Small intestine (tissue), 7 donors: ENCODE measurements at regions not wholly inside any gene's neighbourhood (a gene's known extent, or its start where the extent isn't known, plus 50 kb on each side); places are given as distances from the start of the nearest gene placed in this dataset.

Source experiments
- DNase-seq, 2 donors: peaks; one replicate each; pipeline versions ENCODE4 v3.0.0 to v3.0.0-alpha.2; 2013
- FAIRE-seq: peaks from 2 replicates; lab custom pipeline; 2012; peaks lifted over from hg19 to GRCh38; lab: Jason Lieb, UNC
- H3K27ac ChIP-seq, 3 donors: one replicate each; pipeline ENCODE4 v1.5.1; 2013; ENCODE audit warnings: low read length in 2 of 3, mild to moderate bottlenecking in 2 of 3, control low read depth in 1 of 3, inconsistent platforms in 1 of 3, low read depth in 1 of 3, moderate library complexity in 1 of 3
- H3K27me3 ChIP-seq, 3 donors: one replicate each; pipeline ENCODE4 v1.6.1; 2013; ENCODE audit warnings: low read length in 3 of 3, inconsistent platforms in 1 of 3; ENCODE audit not compliant: control insufficient read depth in 3 of 3, insufficient read depth in 3 of 3
- H3K36me3 ChIP-seq, 3 donors: one replicate each; pipeline ENCODE4 v1.6.1; 2013; ENCODE audit warnings: low read length in 3 of 3, inconsistent platforms in 1 of 3, low read depth in 1 of 3, mild to moderate bottlenecking in 1 of 3, moderate library complexity in 1 of 3; ENCODE audit not compliant: control insufficient read depth in 3 of 3, insufficient read depth in 2 of 3
- H3K4me1 ChIP-seq, 3 donors: one replicate each; pipeline ENCODE4 v1.6.1; 2013; ENCODE audit warnings: low read length in 2 of 3, inconsistent platforms in 1 of 3, low read depth in 1 of 3, mild to moderate bottlenecking in 1 of 3, moderate library complexity in 1 of 3; ENCODE audit not compliant: control insufficient read depth in 3 of 3, insufficient read depth in 2 of 3
- H3K4me3 ChIP-seq, 3 donors: one replicate each; pipeline ENCODE4 v1.5.1; 2013; ENCODE audit warnings: low read length in 3 of 3, control low read depth in 1 of 3, inconsistent platforms in 1 of 3, low read depth in 1 of 3, mild to moderate bottlenecking in 1 of 3, moderate library complexity in 1 of 3
- H3K9me3 ChIP-seq, 2 donors: one replicate each; pipeline ENCODE4 v1.6.1; 2013; ENCODE audit warnings: low read depth in 1 of 2, low read length in 1 of 2; ENCODE audit not compliant: control insufficient read depth in 2 of 2, insufficient read depth in 1 of 2
- WGBS, 3 donors: extraction: QIAGEN DNeasy Blood & Tissue Kit; methylation state at CpG; one replicate each; pipeline ENCODE4 v1.1.7; 2013; 5-methylcytosine and 5-hydroxymethylcytosine counted together
- donor health status: healthy with polysubstance abuse.
- donor health status: control.
- donor health status: control.
- donor health status: Bipolar disorder and iron deficiency.
- donor health status: healthy.

DNA sequence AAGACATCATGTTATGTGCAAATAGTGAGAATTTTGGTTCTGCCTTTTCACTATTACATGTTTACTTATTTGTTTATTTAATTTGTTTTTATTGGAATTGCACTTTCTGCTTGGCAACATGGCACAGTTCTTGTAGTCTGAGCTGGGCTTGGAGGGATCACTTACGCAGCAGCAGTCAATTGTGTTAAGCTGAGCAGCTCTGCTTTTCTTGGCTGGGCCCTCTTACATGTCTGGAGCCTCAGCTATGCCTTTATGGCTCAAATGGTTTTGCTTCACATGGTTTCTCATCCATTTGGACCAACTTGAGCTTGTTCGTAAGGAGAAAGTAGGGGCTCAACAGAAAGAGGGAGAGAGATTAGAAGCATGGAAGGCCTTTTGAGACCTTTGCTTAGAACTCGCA is 327.5 kb upstream of the EPHA7 start:
- Histone ChIP-seq H3K4me1 (no peaks in the 10 kb centered on the region), H3K4me3 (no peak overlapping the region), H3K9me3 (no peaks in the 10 kb centered on the region), H3K27ac (no peak overlapping the region), H3K36me3 (no peaks in the 10 kb centered on the region), H3K27me3 (no peaks in the 10 kb centered on the region)
- 83 to 88% (median 87%) methylated on average over 3 of the region's 3 CpGs for WGBS, 3 donors
- no peak for FAIRE-seq
- no peak for DNase-seq

DNA sequence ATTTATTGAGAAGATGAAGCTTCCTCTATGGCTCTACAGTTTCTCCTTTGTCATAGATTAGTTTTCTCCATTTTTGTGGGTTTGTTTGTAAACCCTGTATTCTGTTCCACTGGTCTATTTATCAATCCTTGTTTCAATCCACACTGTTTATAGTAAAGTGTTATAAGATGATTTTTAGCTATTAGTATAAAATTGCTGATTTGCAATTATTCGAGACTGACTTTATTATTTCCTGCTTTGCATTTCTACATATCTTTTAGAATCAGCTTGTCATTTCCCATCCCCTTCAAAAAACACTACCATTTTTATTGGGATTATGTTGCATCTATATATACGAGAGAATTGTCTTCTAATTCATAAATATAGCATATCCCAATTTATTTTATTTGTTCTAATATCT is 325.9 kb upstream of the EPHA7 start:
- Histone ChIP-seq H3K36me3 (no peaks in the 10 kb centered on the region), H3K4me3 (no peak overlapping the region), H3K27me3 (no peaks in the 10 kb centered on the region), H3K27ac (no peak overlapping the region), H3K9me3 (no peaks in the 10 kb centered on the region), H3K4me1 (no peaks in the 10 kb centered on the region)
- 65 to 83% (median 66%) methylated on average over 2 of the region's 2 CpGs for WGBS, 3 donors
- FAIRE-seq: no peak
- DNase-seq: no peak

DNA sequence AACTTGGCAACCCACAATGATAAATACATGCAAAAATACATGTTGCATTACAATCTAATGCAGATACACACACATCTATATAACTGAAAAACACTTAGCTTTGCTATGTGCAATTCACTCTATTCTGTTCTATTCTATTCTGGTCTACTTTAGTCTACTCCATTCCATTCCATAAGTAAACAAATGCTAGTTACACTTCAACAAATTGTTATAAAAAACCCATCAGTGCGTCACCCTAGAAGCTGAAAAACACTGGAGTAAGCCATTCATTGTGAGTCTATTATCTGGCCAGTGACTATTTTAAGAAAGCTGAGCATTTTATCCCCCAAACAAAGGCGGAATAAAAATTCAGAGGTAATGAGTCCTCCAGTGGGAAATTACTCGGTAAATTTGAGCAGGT is 315.7 kb upstream of the EPHA7 start:
- H3K9me3 ChIP-seq: no peaks in the 10 kb centered on the region
- WGBS, 3 donors: 64 to 79% (median 73%) methylated on average over 3 of the region's 3 CpGs

DNA sequence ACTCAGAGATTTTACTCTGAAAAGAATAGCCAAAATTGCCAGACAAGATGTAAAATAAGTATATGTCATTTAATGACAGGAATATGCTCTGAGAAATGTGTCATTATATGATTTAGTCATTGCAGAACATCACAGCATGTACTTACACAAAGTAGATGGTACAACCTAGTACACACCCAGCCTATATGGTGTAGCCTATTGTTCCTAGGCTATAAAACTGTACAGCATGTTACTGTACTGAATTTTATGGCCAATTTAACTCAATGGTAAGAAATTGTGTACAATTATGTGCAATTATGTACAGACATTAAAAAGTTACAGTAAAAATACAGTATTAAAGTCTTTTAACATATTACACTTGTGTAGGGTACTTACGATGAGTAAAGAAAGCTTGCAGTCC is 311.9 kb upstream of the EPHA7 start:
- FAIRE-seq: no peak
- Histone ChIP-seq H3K36me3 (no peaks in the 10 kb centered on the region), H3K27ac (no peak overlapping the region), H3K27me3 (no peaks in the 10 kb centered on the region), H3K4me1 (no peaks in the 10 kb centered on the region), H3K4me3 (no peak overlapping the region), H3K9me3 (no peaks in the 10 kb centered on the region)
- DNase-seq: no peak
- WGBS, 3 donors: 87 to 100% (median 100%) methylated on average over 1 of the region's 1 CpG

More for the DNA sequence above, 315.7 kb upstream of the EPHA7 start:
- Histone ChIP-seq H3K4me1 (no peaks in the 10 kb centered on the region), H3K4me3 (no peak overlapping the region), H3K36me3 (no peaks in the 10 kb centered on the region), H3K27ac (no peak overlapping the region), H3K27me3 (no peaks in the 10 kb centered on the region)
- no peak for FAIRE-seq
- no peak for DNase-seq

DNA sequence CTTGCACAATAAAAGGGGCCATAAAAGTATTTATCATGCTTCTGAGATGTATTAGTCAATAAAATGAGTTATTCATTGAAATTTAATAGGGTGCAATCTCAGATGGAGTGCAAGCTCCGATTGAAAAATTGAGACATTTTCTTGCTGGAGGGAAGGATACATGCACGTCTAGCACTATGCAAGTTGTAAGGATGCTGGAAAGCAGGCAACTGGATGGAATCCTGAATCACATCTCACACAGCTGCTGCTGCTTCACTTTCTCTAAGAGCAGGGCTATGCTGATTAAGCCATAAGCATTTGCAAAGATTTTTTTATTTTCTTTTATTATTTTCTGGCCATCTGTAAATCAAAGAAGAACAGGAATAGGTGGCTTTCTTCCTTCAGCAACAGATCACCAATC is 308.8 kb upstream of the EPHA7 start:
- H3K27ac ChIP-seq: no peak overlapping the region
- no peaks in the 10 kb centered on the region for H3K4me1 ChIP-seq
- no peaks in the 10 kb centered on the region for H3K9me3 ChIP-seq
- H3K27me3 ChIP-seq: no peaks in the 10 kb centered on the region
- no peak overlapping the region for H3K4me3 ChIP-seq
- 11 to 32% (median 28%) methylated on average over 2 of the region's 2 CpGs for WGBS, 3 donors
- DNase-seq: no peak
- no peaks in the 10 kb centered on the region for H3K36me3 ChIP-seq
- FAIRE-seq: no peak

DNA sequence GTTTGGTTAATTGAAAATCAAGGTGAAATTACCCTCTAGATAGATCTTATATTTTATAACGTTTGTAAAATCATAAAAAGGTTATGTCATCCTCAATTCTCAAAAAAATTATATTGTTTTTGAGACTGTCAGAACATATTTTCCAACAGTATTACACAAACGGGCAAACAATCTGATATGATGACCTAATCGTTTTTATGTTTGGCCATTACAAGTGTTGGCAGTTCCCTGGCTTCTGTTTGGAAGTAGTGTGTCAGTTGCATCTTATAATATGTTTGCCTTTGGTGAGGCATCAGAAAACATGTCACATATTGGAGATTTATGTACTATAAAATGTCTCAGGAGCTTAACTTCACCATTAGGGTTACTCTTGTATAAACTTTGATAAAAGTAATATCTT is 308.1 kb upstream of the EPHA7 start:
- no peaks in the 10 kb centered on the region for H3K36me3 ChIP-seq
- no peak overlapping the region for H3K4me3 ChIP-seq
- no peak overlapping the region for H3K27ac ChIP-seq
- H3K4me1 ChIP-seq: no peaks in the 10 kb centered on the region
- no peak for DNase-seq
- no peak for FAIRE-seq
- no peaks in the 10 kb centered on the region for H3K9me3 ChIP-seq
- H3K27me3 ChIP-seq: no peaks in the 10 kb centered on the region
- 8 to 44% (median 16%) methylated on average over 3 of the region's 3 CpGs for WGBS, 3 donors

DNA sequence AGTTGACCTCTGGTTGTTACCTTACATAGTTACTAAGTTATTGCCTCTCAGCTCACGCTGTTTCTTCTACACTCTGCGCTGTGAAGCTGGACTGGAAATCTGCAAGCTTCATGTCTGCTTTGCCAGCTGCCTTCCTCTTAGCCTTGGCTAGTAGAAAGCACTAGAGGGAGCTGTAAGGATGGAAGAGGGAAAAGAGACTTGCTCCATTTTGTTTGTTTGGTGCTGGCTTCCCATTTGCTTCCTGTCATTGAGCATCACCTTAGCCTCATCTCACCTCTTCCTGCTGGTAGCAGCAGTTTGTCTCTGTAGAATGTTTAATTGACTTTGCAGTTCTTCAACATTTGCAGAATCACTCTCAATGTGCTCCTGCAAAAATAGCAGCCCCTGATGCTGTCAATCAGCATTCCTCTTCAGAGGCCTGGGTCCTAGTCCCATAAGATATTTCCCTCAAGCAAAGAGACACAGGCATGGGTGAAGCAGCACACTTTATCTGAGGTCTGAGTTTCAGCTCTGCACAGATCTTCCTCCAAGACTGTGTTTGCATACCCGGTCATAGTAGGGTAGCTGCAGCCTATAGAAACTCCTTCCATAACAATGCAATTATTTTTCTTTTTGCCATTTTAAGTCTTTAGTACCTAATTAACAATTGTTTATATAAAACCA is 302.2 kb upstream of the EPHA7 start:
- FAIRE-seq (no peak), DNase-seq (peak; percentile 8 to 9)
- Histone ChIP-seq H3K9me3 (no peaks in the 10 kb centered on the region), H3K4me1 (no peaks in the 10 kb centered on the region), H3K4me3 (no peak overlapping the region), H3K36me3 (no peaks in the 10 kb centered on the region), H3K27me3 (no peaks in the 10 kb centered on the region), H3K27ac (no peak overlapping the region)
- 76 to 83% (median 80%) methylated on average over 3 of the region's 3 CpGs for WGBS, 3 donors

DNA sequence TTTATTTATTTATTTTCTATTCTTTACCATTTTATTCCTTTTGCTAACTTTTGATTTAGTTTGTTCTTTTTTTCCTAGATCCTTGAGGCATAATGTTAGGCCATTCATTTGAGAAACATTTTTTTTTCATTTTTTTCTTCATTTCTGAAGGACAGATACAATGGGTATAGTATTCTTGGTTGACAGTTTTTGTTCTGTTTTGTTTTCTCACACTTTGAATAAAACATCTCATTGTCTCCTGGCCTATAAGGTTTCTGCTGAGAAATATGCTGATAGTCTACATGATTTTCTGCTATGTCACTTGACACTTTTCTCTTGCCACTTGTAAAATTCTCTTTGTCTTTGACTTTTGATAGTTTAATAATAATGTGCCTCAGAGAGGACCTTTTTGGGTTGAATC is 294.6 kb upstream of the EPHA7 start:
- Histone ChIP-seq H3K36me3 (no peaks in the 10 kb centered on the region), H3K4me3 (no peak overlapping the region), H3K4me1 (no peaks in the 10 kb centered on the region), H3K27me3 (no peaks in the 10 kb centered on the region), H3K9me3 (peaks cover 0 to 12% of the 10 kb centered on the region in 2 donors), H3K27ac (no peak overlapping the region)
- DNase-seq (no peak), FAIRE-seq (no peak)

DNA sequence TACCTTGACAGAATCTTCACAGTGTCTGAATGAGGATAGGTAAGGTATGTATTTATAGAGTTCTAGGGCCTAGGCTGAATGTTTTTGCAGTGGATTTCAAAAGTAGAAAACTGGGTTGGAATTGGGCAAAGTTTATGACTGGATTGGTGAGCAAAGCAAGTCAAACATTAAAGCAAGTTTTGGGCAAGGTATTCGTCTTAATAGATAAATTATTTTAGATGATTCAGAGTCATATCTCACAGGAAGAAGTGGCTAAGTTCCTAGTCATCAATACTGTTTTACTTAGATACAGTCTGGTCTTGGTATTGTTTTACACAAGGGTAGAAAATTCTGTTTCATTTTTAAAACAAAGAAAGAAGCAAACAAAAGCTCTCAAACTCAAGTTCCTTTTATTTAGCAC is 284.1 kb upstream of the EPHA7 start:
- H3K27me3 ChIP-seq: no peaks in the 10 kb centered on the region
- DNase-seq: no peak
- no peaks in the 10 kb centered on the region for H3K4me1 ChIP-seq
- no peaks in the 10 kb centered on the region for H3K36me3 ChIP-seq
- H3K9me3 ChIP-seq: peaks cover 0 to 12% of the 10 kb centered on the region in 2 donors
- no peak for FAIRE-seq
- WGBS, 3 donors: 38 to 63% (median 63%) methylated on average over 1 of the region's 1 CpG
- no peak overlapping the region for H3K4me3 ChIP-seq
- no peak overlapping the region for H3K27ac ChIP-seq
